GM18517 (cell line): ENCODE measurements at regions not wholly inside any gene's neighbourhood (a gene's known extent, or its start where the extent isn't known, plus 50 kb on each side); places are given as distances from the start of the nearest gene placed in this dataset.

ENCODE experiments used
- ATAC-seq: cut with Tn5 transposase; IDR thresholded peaks from one replicate; pipeline ENCODE4 v1.9.1; 2021; ENCODE audit warnings: mild to moderate bottlenecking, moderate library complexity; ENCODE audit not compliant: unreplicated experiment

- no peak for ATAC-seq
Observed at GRCh38 chr15:93250950-93251349, 161.9 kb upstream of the RGMA start.

- no peak for ATAC-seq
Observed at GRCh38 chr15:93250209-93250608, 161.2 kb upstream of the RGMA start.

GRCh38 chr15:93249623-93250022 lies 160.6 kb upstream of the RGMA start:
- no peak for ATAC-seq

- no peak for ATAC-seq
Observed at GRCh38 chr15:93247466-93248121, 158.6 kb upstream of the RGMA start.

GRCh38 chr15:93246266-93247242 lies 157.5 kb upstream of the RGMA start:
- no peak for ATAC-seq

GRCh38 chr15:93245661-93246042 lies 156.6 kb upstream of the RGMA start:
- no peak for ATAC-seq

DNA sequence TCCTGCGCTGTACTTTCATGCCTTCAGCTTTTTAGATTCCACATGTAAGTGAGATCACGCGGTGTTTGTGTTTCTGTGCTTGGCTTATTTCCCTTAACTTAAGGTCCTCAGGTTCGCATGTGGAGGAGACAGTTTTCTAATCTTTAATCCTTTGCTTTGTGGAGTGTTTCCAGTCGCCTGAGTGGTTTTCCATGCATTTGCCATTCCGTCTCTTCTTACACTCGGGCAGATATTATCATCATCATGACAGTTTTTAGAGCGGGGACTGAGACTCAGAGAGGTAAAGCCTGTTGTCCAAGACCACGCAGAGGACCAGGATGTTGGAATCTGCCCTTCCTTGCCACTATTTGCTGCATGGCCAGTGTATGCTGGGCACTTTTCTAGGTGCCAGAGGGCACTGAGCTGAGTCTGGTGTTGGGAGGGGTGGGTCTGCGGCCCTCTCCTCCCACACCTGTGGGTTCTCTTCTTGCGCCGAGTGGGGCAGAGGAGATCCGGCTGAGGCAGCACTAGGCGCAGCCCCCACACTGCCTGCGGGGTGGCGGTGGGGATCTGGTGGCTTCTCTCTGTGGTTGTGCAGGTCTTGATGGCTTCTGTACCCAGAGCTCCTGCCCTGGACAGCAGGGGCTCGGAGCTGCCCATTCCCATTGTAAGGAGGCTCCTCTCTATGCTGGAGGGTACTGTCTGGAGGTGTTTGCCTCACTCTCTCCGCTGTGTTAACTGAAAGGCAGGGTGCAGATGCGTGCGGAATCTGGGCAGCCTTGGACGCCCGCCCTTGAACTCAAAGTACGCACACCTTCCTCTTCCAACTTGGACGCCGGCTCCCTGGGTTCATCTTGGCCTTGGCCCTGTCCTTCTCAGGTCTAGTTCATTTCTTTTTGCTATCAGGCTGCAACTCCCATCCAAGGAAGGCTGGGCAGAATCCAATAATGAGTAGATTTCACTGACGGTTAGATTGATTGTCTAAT lies 156.0 kb upstream of the RGMA start:
- ATAC-seq, result no peak

GRCh38 chr15:93243573-93243972 lies 154.6 kb upstream of the RGMA start:
- no peak for ATAC-seq

DNA sequence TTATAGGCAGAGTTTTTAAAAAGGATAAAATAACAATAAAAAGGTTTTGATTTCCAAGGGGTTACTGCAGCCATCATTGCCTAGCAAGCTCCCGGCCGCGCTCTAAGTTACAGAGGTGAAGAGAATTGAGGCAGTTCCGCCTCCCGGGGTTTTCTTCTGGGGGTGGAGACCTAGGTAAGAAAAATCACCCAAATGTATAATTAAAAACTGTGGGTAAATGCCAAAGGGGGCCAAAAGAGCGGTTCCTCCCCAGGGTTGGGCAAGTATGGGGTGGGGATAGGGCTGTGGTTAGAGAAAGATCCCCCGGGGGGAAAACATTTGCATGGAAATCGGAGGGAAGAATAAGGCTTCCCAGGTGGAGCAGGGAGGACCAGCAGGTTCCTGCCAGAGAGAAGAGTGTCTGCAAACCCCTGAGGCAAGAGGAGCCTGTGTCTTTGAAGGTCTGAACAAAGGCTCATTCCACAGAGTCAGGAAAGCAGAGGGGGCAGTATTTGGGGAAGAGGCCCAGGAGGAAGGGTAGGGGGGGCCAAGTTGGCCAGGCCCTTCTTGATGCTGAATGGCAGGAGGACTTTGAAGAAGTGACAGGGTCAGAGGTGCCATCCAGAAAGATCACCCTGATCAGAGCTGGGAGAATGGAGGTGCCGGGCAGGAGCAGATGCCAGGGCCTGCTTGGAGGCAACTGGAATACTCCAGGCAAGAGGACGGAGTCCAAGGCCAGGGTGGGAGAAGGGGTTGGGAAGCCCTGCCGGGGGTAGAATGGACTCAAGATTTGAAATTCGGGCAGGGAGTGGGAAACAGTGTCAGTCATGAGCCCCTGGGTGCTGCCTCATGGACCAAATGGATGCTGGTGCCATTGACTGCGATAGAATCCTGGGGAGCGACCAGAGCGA lies 152.9 kb upstream of the RGMA start:
- no peak for ATAC-seq

- no peak for ATAC-seq
Observed at GRCh38 chr15:93239993-93240392, 151.0 kb upstream of the RGMA start.

DNA sequence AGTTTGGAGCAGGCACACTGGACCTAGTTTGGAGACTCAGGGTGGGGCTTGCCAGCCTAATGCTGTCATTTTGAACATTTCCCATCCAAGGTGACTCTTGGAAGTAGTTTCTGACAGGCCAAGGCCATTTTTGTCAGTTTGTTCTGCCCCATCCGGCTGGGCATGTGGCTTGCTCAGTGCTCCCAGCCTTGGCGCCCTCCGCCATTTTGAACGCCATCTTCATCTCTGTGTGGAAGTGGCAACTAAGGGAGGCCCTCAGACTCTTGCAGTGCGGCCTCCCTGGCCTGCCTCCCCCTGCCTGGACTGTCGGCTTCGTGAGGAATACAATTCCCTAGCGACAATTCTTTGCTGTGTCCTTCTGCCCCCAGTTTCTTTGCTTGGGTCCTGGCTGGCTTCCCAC lies 150.6 kb upstream of the RGMA start:
- ATAC-seq, result no peak

DNA sequence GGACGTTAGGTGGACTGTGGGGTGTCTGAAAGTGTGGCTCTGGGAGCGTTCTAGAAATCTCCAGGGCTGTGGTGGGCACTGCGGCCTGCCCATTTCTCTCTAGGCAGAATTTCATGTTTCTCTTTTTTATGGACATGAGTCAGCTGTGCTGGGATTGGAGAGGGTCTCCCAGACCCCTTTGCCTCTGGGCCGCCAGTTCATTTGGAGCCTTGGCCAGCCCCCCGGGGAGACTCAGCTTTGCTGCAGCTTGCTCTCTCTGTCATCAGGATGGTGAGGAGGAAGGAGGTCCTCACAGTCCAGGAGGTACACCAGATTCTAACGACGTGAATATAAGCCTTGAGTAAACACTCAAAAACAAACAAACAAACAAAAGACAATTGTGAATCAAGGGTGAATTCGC lies 149.6 kb upstream of the RGMA start:
- ATAC-seq, result no peak

GRCh38 chr15:93235926-93236780 lies 147.1 kb upstream of the RGMA start:
- no peak for ATAC-seq

DNA sequence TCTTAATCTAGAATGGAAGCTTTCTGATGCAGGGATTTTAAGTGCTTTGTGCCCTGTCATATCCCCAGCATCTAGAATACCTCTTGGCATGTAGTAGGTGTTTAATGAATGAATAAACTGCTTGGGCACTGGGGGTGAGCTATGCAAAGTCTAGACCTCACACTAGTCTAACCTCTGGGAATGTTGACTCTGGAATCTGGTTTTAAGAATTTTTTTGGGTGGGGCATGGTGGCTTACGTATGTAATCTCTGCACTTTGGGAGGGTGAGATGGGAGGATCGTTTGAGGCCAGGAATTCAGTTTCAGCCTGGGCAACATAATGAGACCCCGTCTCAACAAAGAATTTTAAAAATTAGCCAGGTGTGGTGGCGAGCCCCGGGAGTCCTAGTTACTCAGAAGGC lies 146.3 kb upstream of the RGMA start:
- ATAC-seq, result no peak

DNA sequence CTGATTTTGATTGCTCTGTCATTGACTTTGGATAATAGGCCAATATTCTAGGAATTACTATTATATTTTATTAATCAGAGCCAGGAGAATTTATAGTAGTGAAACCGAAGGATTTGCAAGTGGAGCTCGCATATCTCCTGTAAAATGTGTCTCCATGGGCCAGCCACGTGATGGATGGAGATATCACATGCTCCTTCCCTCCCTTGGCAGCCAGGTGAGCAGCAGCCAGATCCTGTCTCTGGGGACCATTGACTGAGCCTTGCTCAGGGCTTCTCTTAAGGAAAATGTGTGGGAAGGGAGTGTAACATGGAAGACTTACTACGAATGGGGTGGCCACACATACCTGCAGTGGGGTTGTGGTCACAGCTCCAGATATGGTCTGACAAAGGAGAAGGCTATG lies 144.7 kb upstream of the RGMA start:
- ATAC-seq, result no peak

DNA sequence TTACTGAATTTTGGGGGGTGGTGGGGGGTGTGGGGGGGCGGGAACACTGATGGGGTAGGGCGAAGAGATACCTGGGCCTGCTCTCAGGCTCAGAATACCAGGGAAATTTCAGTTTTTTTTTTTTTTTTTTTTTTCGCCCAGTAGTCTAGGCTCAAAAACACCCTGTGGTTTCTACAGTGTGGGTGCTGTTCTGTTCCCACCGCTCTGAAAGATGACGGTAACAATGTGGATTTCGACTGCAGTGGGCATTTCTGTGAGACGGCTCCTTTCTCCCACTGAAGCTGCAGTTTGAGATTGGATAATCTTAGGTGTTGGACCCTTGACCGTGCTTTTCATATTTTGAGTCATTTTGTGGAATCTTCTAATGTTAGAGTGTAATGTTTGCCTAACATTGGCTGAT lies 143.8 kb upstream of the RGMA start:
- no peak for ATAC-seq

DNA sequence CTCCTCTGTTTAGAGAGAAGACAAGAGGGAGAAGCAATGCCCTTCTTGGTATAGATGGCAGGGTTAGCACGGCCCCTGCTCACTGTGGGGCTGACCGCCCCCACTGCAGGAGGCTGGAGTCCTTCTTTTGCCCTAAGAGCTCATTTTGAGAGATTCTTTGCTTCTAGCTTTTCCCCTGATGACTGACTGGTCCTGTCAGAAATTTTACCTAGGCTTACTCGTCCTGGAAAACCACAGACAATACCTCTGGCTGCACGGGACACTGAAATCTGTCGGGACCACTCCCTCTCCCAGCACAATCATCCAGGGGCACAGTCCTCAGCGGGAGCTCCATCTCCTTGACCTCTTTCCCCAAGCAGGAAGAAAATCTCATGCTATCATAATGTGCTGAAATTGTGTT lies 143.0 kb upstream of the RGMA start:
- ATAC-seq, result no peak

DNA sequence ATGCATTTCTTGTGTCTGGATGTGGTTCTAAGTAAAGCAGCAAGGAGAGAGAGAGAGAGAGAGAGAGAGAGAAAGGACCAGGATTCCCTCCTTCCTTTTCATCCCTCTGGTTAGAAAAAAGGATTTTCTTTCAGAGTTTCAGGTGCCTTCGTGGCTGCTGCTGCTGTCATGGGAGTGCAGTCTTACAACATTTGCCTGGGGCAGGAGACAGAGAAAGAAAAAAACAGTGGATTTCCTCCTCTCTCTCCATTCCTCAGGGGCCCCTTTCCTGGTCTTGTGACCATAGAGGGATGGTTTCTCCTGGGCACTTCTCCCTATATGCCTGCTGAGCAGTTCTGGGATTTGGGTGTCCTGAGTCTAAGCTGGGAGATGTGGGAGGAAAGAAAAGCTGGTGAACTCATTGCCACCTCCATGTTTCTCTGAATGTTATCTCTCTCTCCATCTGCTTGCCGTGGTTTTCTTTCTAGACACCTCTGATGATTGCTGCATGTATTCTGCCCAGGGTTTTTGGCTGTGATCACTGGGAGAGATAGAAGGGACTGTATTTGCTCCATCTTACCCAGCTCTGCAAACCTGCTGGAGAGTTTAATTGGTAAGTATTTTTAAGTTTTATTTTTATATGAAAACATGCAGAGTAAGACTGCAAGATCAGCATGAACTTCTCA lies 142.4 kb upstream of the RGMA start:
- ATAC-seq, result no peak

DNA sequence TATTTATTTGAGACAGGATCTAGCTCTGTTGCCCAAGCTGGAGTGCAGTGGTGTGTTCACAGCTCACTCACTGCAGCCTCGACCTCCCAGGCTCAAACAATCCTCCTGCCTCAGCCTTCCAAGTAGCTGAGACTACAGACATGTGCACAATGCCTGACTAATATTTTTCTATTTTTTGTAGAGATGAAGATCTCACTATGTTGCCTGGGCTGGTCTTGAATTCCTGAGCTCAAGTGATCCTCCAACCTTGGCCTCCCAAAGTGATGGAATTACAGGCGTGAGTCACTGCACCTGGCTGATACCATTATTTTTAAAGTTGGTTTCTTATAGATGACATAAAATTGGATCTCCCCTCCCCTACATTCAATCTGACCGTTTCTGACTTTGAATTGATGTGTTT lies 139.5 kb upstream of the RGMA start:
- no peak for ATAC-seq
